IMR-90 (cell line): ENCODE measurements at regions not wholly inside any gene's neighbourhood (a gene's known extent, or its start where the extent isn't known, plus 50 kb on each side); places are given as distances from the start of the nearest gene placed in this dataset.

Experiments used
- ATAC-seq: fragments of 200-7000 bp; cut with Tn5 transposase; 2 replicates; pipeline ENCODE4 v1.9.1; 2020; ENCODE audit warnings: low read depth, mild to moderate bottlenecking, moderate library complexity
- BruUV-seq: library from RNA; stranded (reverse); fragments of 400-500 nt; replicated peaks from 2 replicates; lab custom pipeline; 2021; lab: Mats Ljungman, UMichigan
- CTCF ChIA-PET: fragments of 300-600 bp; formaldehyde crosslinking; extraction: SDS; loops from one replicate; lab custom pipeline; 2021; ENCODE audit warnings: antibody characterized with exemption; lab: Yijun Ruan, JAX
- POLR2A ChIA-PET: fragments of 300-600 bp; sonication (Branson Sonifier 250); formaldehyde crosslinking; loops from one replicate; lab custom pipeline; 2022; ENCODE audit warnings: antibody characterized with exemption; ENCODE audit not compliant: unreplicated experiment; lab: Charles Lee
- DNase-seq: peaks from one replicate; pipeline ENCODE4 v3.0.0; 2013
- H2AFZ ChIP-seq: replicated peaks from 2 replicates; pipeline ENCODE3; 2013; ENCODE audit warnings: low read length, mild to moderate bottlenecking; ENCODE audit not compliant: poor library complexity
- H2AK5ac ChIP-seq: 2 replicates; pipeline ENCODE4 v1.6.1; 2013; ENCODE audit warnings: low read depth, low read length, inconsistent platforms
- H2AK9ac ChIP-seq: replicated peaks from 2 replicates; pipeline ENCODE3; 2013; ENCODE audit warnings: mild to moderate bottlenecking, low read depth, low read length, moderate library complexity; ENCODE audit not compliant: poor library complexity
- H2BK120ac ChIP-seq: 2 replicates; pipeline ENCODE4 v1.6.1; 2013; ENCODE audit warnings: low read depth, low read length, inconsistent platforms
- H2BK15ac ChIP-seq: 3 replicates; pipeline ENCODE4 v1.6.1; 2013; ENCODE audit warnings: low read depth, low read length, inconsistent platforms
- H2BK20ac ChIP-seq: 2 replicates; pipeline ENCODE4 v1.6.1; 2013; ENCODE audit warnings: low read depth, mild to moderate bottlenecking, inconsistent platforms, low read length, moderate library complexity
- H2BK5ac ChIP-seq: 2 replicates; pipeline ENCODE4 v1.6.1; 2013; ENCODE audit warnings: mild to moderate bottlenecking, low read depth, low read length, inconsistent platforms; ENCODE audit not compliant: poor library complexity, severe bottlenecking
- H3K14ac ChIP-seq: replicated peaks from 2 replicates; pipeline ENCODE4 v1.6.1; 2013; ENCODE audit warnings: low read depth, low read length, inconsistent platforms
- H3K18ac ChIP-seq: 2 replicates; pipeline ENCODE4 v1.6.1; 2013; ENCODE audit warnings: low read depth, low read length, control low read depth
- H3K23ac ChIP-seq: 2 replicates; pipeline ENCODE4 v1.6.1; 2013; ENCODE audit warnings: low read depth, low read length, inconsistent platforms
- H3K27ac ChIP-seq: 2 replicates; pipeline ENCODE4 v1.5.1; 2013; ENCODE audit warnings: mild to moderate bottlenecking, control low read depth, low read length; ENCODE audit not compliant: insufficient read depth
- H3K27me3 ChIP-seq: 2 replicates; pipeline ENCODE4 v1.6.1; 2013; ENCODE audit warnings: low read length; ENCODE audit not compliant: control insufficient read depth, insufficient read depth
- H3K36me3 ChIP-seq: 2 replicates; pipeline ENCODE4 v1.6.1; 2013; ENCODE audit warnings: low read length, mixed read lengths; ENCODE audit not compliant: control insufficient read depth, insufficient read depth
- H3K4ac ChIP-seq: 2 replicates; pipeline ENCODE4 v1.6.1; 2013; ENCODE audit warnings: low read depth, low read length, inconsistent platforms
- H3K4me1 ChIP-seq: 2 replicates; pipeline ENCODE4 v1.6.1; 2013; ENCODE audit warnings: low read length, mixed read lengths; ENCODE audit not compliant: control insufficient read depth, insufficient read depth
- H3K4me2 ChIP-seq: 2 replicates; pipeline ENCODE4 v1.6.1; 2013; ENCODE audit warnings: low read depth, mild to moderate bottlenecking, control low read depth, low read length, moderate library complexity
- H3K4me3 ChIP-seq: 2 replicates; pipeline ENCODE4 v1.5.1; 2013; ENCODE audit warnings: low read depth, mild to moderate bottlenecking, control low read depth, low read length, moderate library complexity; ENCODE audit not compliant: insufficient read depth
- H3K56ac ChIP-seq: 2 replicates; pipeline ENCODE4 v1.6.1; 2013; ENCODE audit warnings: low read length, inconsistent platforms; ENCODE audit not compliant: insufficient read depth; ENCODE audit errors: extremely low read depth
- H3K79me1 ChIP-seq, 2 experiments: 2 replicates each; pipeline ENCODE4 v1.6.1; 2013; ENCODE audit warnings: low read length in 2 of 2, inconsistent platforms in 1 of 2, low read depth in 1 of 2
- H3K9ac ChIP-seq: 2 replicates; pipeline ENCODE4 v1.6.1; 2013; ENCODE audit warnings: low read depth, low read length, control low read depth
- H3K9me1 ChIP-seq: 2 replicates; pipeline ENCODE4 v1.6.1; 2013; ENCODE audit warnings: low read length, inconsistent platforms; ENCODE audit not compliant: insufficient read depth
- H3K9me3 ChIP-seq: 2 replicates; pipeline ENCODE4 v1.6.1; 2013; ENCODE audit warnings: low read length; ENCODE audit not compliant: control insufficient read depth, insufficient read depth
- H4K20me1 ChIP-seq: 2 replicates; pipeline ENCODE4 v1.6.1; 2013; ENCODE audit warnings: low read length, inconsistent platforms; ENCODE audit not compliant: insufficient read depth
- H4K5ac ChIP-seq: 2 replicates; pipeline ENCODE4 v1.6.1; 2013; ENCODE audit warnings: mild to moderate bottlenecking, low read depth, low read length, control low read depth
- H4K8ac ChIP-seq, 2 experiments: 2 replicates each; pipeline ENCODE4 v1.6.1; 2013; ENCODE audit warnings: low read depth in 2 of 2, low read length in 2 of 2, control low read depth in 1 of 2, inconsistent platforms in 1 of 2
- H4K91ac ChIP-seq: 2 replicates; pipeline ENCODE4 v1.6.1; 2013; ENCODE audit warnings: low read depth, low read length, inconsistent platforms; ENCODE audit not compliant: insufficient read depth
- WGBS, 2 experiments: methylation state at CpG; one replicate each; pipeline versions ENCODE4 v1.1.5 to v1.1.7; 2013; ENCODE audit warnings: missing lambda C conversion rate in 2 of 2; ENCODE audit not compliant: insufficient read length in 1 of 2; ENCODE audit errors: extremely low coverage in 2 of 2; 5-methylcytosine and 5-hydroxymethylcytosine counted together
- dilution Hi-C: fragments of 300-500 bp; cut with HindIII; formaldehyde crosslinking; loops from one replicate; pipeline ENCODE4 v1.14.3; 2018; ENCODE audit warnings: low sequenced_read_pairs; ENCODE audit not compliant: unreplicated experiment
- in situ Hi-C: fragments of 300-500 bp; cut with MboI; formaldehyde crosslinking; loops from 3 replicates; pipeline ENCODE4 v1.14.3; 2019; ENCODE audit warnings: low sequenced_read_pairs, inconsistent platforms, mixed read lengths
- intact Hi-C: fragments of 100-400 bp; cut with micrococcal nuclease; formaldehyde crosslinking; loops from 2 replicates; pipeline ENCODE4 v1.10.0; 2022
- TF ChIP-seq, protein P1 (sequence below): fragments of 150-350 bp; IDR thresholded peaks from 2 replicates; pipeline ENCODE4 v1.6.1; 2017; ENCODE audit warnings: mild to moderate bottlenecking, antibody characterized with exemption, low read length, low read depth

DNA sequence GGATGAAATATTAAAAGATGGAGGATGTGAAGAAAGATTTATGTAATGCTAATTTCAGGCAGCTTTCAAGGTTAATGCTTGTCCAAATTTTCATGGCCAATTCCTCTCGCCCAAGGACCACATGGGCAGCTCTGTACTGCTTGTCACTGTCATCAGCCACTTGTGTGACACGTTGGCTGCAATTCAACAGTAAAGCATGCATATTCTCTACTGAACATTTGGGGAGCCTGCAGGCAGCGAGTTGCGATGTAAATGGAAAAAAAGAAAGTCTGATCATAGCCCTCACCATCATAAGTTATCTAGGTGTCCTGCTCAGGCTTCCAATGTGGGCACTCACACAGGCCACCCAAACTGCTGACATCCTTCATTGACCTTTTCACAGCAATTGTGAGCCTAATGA is 1026.8 kb upstream of the NR2F2 start:
- Histone ChIP-seq H3K36me3 (no peaks in the 10 kb centered on the region), H4K20me1 (no peaks in the 10 kb centered on the region), H4K91ac (peak overlapping the region; percentile 33; the same call in 1 of the 2 replicates), H4K5ac (peak overlapping the region; percentile 10; the same call in 1 of the 2 replicates), H2AK5ac (peak overlapping the region; percentile 62; the same call in 1 of the 2 replicates), H3K79me1 (no peaks in the 10 kb centered on the region), H3K4me2 (peak overlapping the region; percentile 21; the same call in 1 of the 2 replicates), H2BK15ac (peak overlapping the region; percentile 60; the same call in 2 of the 3 replicates), H3K9ac (peak overlapping the region; percentile 15; the same call in 1 of the 2 replicates), H2BK5ac (no peak overlapping the region), H3K18ac (peak overlapping the region; percentile 34), H4K8ac (peak overlapping the region in 1 of 2 experiments; percentile 58; a peak in 1 of 4 replicates), H2AFZ (peak overlapping the region; percentile 29), H2AK9ac (no peak overlapping the region), H2BK20ac (peak overlapping the region; percentile 54; the same call in 1 of the 2 replicates), H3K4me1 (peaks cover 7% of the 10 kb centered on the region), H3K27ac (peak overlapping the region; percentile 48; the same call in 1 of the 2 replicates), H3K56ac (no peak overlapping the region), H3K9me1 (peaks cover 5% of the 10 kb centered on the region), H3K4me3 (no peak overlapping the region), H3K4ac (peak overlapping the region; percentile 77), H3K9me3 (no peaks in the 10 kb centered on the region), H3K27me3 (no peaks in the 10 kb centered on the region), H3K14ac (peak overlapping the region; percentile 63), H2BK120ac (peak overlapping the region; percentile 75; the same call in 1 of the 2 replicates), H3K23ac (peak overlapping the region; percentile 6; the same call in 1 of the 2 replicates)
- 80% methylated on average over 1 of the region's 4 CpGs; no CpG with 5 or more reads in 1 of the 2 experiments for WGBS, 2 experiments
- in situ Hi-C loops = no loop called here
- TF ChIP-seq, protein P1, sequence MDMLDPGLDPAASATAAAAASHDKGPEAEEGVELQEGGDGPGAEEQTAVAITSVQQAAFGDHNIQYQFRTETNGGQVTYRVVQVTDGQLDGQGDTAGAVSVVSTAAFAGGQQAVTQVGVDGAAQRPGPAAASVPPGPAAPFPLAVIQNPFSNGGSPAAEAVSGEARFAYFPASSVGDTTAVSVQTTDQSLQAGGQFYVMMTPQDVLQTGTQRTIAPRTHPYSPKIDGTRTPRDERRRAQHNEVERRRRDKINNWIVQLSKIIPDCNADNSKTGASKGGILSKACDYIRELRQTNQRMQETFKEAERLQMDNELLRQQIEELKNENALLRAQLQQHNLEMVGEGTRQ = no peak
- BruUV-seq = no TSS peak
- intact Hi-C loops = no loop called here
- POLR2A ChIA-PET = no interaction called here
- CTCF ChIA-PET = interaction anchor here (0.9 to 1.4 kb wide), 4 partner anchors 11 to 484 kb away, joined by 3 read pairs; no protein-coding TSS in a partner anchor
- DNase-seq = no peak
- dilution Hi-C loops = no loop called here
- ATAC-seq = no peak
